ENCODE measurements at regions not wholly inside any gene's neighbourhood (a gene's known extent, or its start where the extent isn't known, plus 50 kb on each side); places are given as distances from the start of the nearest gene placed in this dataset.

DNA sequence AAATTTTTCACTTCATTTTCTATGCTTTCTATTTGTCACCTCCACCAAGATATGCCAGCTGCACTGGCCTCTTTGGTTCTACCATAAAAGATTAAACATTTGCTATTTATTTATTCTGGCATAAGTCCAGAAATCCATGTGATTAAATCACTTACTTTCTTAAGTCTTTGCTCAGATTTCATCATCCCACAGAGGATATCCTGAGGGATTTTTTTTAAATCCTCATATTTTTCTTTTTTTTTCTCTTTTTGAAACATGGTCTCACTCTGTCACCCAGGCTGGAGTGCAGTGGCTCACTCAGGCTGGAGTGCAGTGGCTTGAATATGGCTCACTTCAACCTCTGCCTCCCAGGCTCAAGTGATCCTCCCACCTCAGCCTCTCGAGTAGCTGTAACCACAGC lies 645.4 kb upstream of the ATXN7L3B start:
- TF ChIP-seq CTCF (IDR thresholded peaks at IDR 0.05; ENCODE audit: low read depth, low read length): no peak
- TF ChIP-seq POLR2A (IDR thresholded peaks at IDR 0.05; ENCODE audit: extremely low read depth, insufficient read length): no peak
- TF ChIP-seq, protein P1, sequence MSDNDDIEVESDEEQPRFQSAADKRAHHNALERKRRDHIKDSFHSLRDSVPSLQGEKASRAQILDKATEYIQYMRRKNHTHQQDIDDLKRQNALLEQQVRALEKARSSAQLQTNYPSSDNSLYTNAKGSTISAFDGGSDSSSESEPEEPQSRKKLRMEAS (IDR thresholded peaks at IDR 0.05; ENCODE audit: low read depth, low read length): no peak
